Glutamatergic neuron (in vitro differentiated cells): ENCODE measurements at regions not wholly inside any gene's neighbourhood (a gene's known extent, or its start where the extent isn't known, plus 50 kb on each side); places are given as distances from the start of the nearest gene placed in this dataset.
"Not testable (repeated sequence)": the region's sequence is repeated elsewhere in the genome, so short reads cannot be mapped to it uniquely, and the experiment has no call there.

ENCODE experiments used
- DNase-seq: peaks from one replicate; pipeline ENCODE4 v3.0.0; 2022
- H3K27ac Mint-ChIP-seq: one replicate; pipeline ENCODE4 v1.8.0; 2020; ENCODE audit warnings: mild to moderate bottlenecking, mixed read lengths, inconsistent platforms; ENCODE audit not compliant: unreplicated experiment
- H3K27me3 Mint-ChIP-seq: one replicate; pipeline ENCODE4 v1.8.0; 2020; ENCODE audit warnings: mild to moderate bottlenecking, moderate library complexity, mixed read lengths, inconsistent platforms; ENCODE audit not compliant: unreplicated experiment
- H3K36me3 Mint-ChIP-seq: one replicate; pipeline ENCODE4 v1.8.0; 2020; ENCODE audit warnings: mild to moderate bottlenecking, mixed read lengths, inconsistent platforms; ENCODE audit not compliant: unreplicated experiment
- H3K4me1 Mint-ChIP-seq: one replicate; pipeline ENCODE4 v1.8.0; 2020; ENCODE audit warnings: mild to moderate bottlenecking, low read depth, mixed read lengths, inconsistent platforms; ENCODE audit not compliant: unreplicated experiment
- H3K4me3 Mint-ChIP-seq: one replicate; pipeline ENCODE4 v1.8.0; 2020; ENCODE audit warnings: mild to moderate bottlenecking, mixed read lengths, inconsistent platforms; ENCODE audit not compliant: unreplicated experiment
- H3K9me3 Mint-ChIP-seq: one replicate; pipeline ENCODE4 v1.8.0; 2020; ENCODE audit warnings: mild to moderate bottlenecking, moderate library complexity, mixed read lengths, inconsistent platforms; ENCODE audit not compliant: unreplicated experiment
- CTCF ChIP-seq: fragments of 200-600 bp; sonication (generic); IDR thresholded peaks from one replicate; pipeline ENCODE4 v1.5.0; 2021; ENCODE audit not compliant: partially characterized antibody, unreplicated experiment

- no peak for DNase-seq
- no peak for TF ChIP-seq CTCF
- H3K4me1 Mint-ChIP-seq: peaks cover 2% of the 10 kb centered on the region
- H3K4me3 Mint-ChIP-seq: no peak overlapping the region
- no peak overlapping the region for H3K27ac Mint-ChIP-seq
- H3K27me3 Mint-ChIP-seq: peaks cover 4% of the 10 kb centered on the region
- no peaks in the 10 kb centered on the region for H3K9me3 Mint-ChIP-seq
- H3K36me3 Mint-ChIP-seq: no peaks in the 10 kb centered on the region
Measured at GRCh38 chr7:39855325-39855674, 94.8 kb upstream of the CDK13 start.

GRCh38 chr7:39863675-39864322 is 86.3 kb upstream of the CDK13 start:
- H3K27ac Mint-ChIP-seq, H3K9me3 Mint-ChIP-seq, DNase-seq, H3K27me3 Mint-ChIP-seq, H3K4me1 Mint-ChIP-seq, H3K4me3 Mint-ChIP-seq, H3K36me3 Mint-ChIP-seq: not testable (repeated sequence)

- not testable (repeated sequence) for H3K4me1 Mint-ChIP-seq, H3K36me3 Mint-ChIP-seq, H3K27ac Mint-ChIP-seq, H3K27me3 Mint-ChIP-seq, H3K4me3 Mint-ChIP-seq, DNase-seq, H3K9me3 Mint-ChIP-seq
Measured at GRCh38 chr7:39869888-39870522, 80.1 kb upstream of the CDK13 start.

GRCh38 chr7:39871610-39872009 is 78.4 kb upstream of the CDK13 start:
- H3K27me3 Mint-ChIP-seq, H3K4me3 Mint-ChIP-seq, H3K9me3 Mint-ChIP-seq, H3K4me1 Mint-ChIP-seq, H3K27ac Mint-ChIP-seq, DNase-seq, H3K36me3 Mint-ChIP-seq: not testable (repeated sequence)

- no peaks in the 10 kb centered on the region for H3K27me3 Mint-ChIP-seq
- TF ChIP-seq CTCF: no peak
- no peak for DNase-seq
- H3K36me3 Mint-ChIP-seq: peaks cover 6% of the 10 kb centered on the region
- H3K9me3 Mint-ChIP-seq: peaks cover 8% of the 10 kb centered on the region
- no peak overlapping the region for H3K27ac Mint-ChIP-seq
- H3K4me1 Mint-ChIP-seq: no peaks in the 10 kb centered on the region
- no peak overlapping the region for H3K4me3 Mint-ChIP-seq
Measured at GRCh38 chr7:39880556-39880955, 69.5 kb upstream of the CDK13 start.

- H3K36me3 Mint-ChIP-seq: peaks cover 6% of the 10 kb centered on the region
- no peak for TF ChIP-seq CTCF
- no peaks in the 10 kb centered on the region for H3K4me1 Mint-ChIP-seq
- no peak overlapping the region for H3K27ac Mint-ChIP-seq
- DNase-seq: no peak
- H3K27me3 Mint-ChIP-seq: no peaks in the 10 kb centered on the region
- peaks cover 7% of the 10 kb centered on the region for H3K9me3 Mint-ChIP-seq
- H3K4me3 Mint-ChIP-seq: no peak overlapping the region
Measured at GRCh38 chr7:39882148-39882784, 67.8 kb upstream of the CDK13 start.
